ENCODE measurements at regions not wholly inside any gene's neighbourhood (a gene's known extent, or its start where the extent isn't known, plus 50 kb on each side); places are given as distances from the start of the nearest gene placed in this dataset.

GRCh38 chr12:111086947-111087700, 166.7 kb upstream of the MYL2 start:
- no peak overlapping the region for H3K9ac ChIP-seq (ENCODE audit: low read depth in 1 of 3, low read length in 3 of 3)
- peaks cover 0 to 27% (median 26%) of the 10 kb centered on the region in 3 donors for H3K27me3 ChIP-seq (ENCODE audit: control insufficient read depth in 3 of 3, insufficient read depth in 3 of 3, low read length in 3 of 3)
- no peaks in the 10 kb centered on the region for H3K9me3 ChIP-seq (ENCODE audit: control insufficient read depth in 3 of 3, low read length in 3 of 3)
- no peaks in the 10 kb centered on the region for H3K36me3 ChIP-seq (ENCODE audit: control insufficient read depth in 3 of 3, insufficient read depth in 3 of 3, low read length in 3 of 3)
- H3K4me1 ChIP-seq (ENCODE audit: control insufficient read depth in 3 of 3, insufficient read depth in 3 of 3, low read length in 3 of 3) = no peaks in the 10 kb centered on the region
- H3K27ac ChIP-seq (ENCODE audit: low read depth, low read length) = no peak overlapping the region
- H3K4me3 ChIP-seq (ENCODE audit: low read length in 3 of 3) = no peak overlapping the region

GRCh38 chr12:111085096-111085495, 164.7 kb upstream of the MYL2 start:
- no peaks in the 10 kb centered on the region for H3K9me3 ChIP-seq (ENCODE audit: control insufficient read depth in 3 of 3, low read length in 3 of 3)
- H3K4me1 ChIP-seq (ENCODE audit: control insufficient read depth in 3 of 3, insufficient read depth in 3 of 3, low read length in 3 of 3) = no peaks in the 10 kb centered on the region
- peaks cover 4 to 30% (median 30%) of the 10 kb centered on the region in 3 donors for H3K27me3 ChIP-seq (ENCODE audit: control insufficient read depth in 3 of 3, insufficient read depth in 3 of 3, low read length in 3 of 3)
- H3K9ac ChIP-seq (ENCODE audit: low read depth in 1 of 3, low read length in 3 of 3) = no peak overlapping the region
- H3K27ac ChIP-seq (ENCODE audit: low read depth, low read length) = no peak overlapping the region
- no peak overlapping the region for H3K4me3 ChIP-seq (ENCODE audit: low read length in 3 of 3)
- H3K36me3 ChIP-seq (ENCODE audit: control insufficient read depth in 3 of 3, insufficient read depth in 3 of 3, low read length in 3 of 3) = no peaks in the 10 kb centered on the region

GRCh38 chr12:111084605-111085004, 164.2 kb upstream of the MYL2 start:
- Histone ChIP-seq H3K27me3 (ENCODE audit: control insufficient read depth in 3 of 3, insufficient read depth in 3 of 3, low read length in 3 of 3) (peaks cover 4 to 35% (median 29%) of the 10 kb centered on the region in 3 donors), H3K27ac (ENCODE audit: low read depth, low read length) (no peak overlapping the region), H3K9me3 (ENCODE audit: control insufficient read depth in 3 of 3, low read length in 3 of 3) (no peaks in the 10 kb centered on the region), H3K4me1 (ENCODE audit: control insufficient read depth in 3 of 3, insufficient read depth in 3 of 3, low read length in 3 of 3) (no peaks in the 10 kb centered on the region), H3K9ac (ENCODE audit: low read depth in 1 of 3, low read length in 3 of 3) (no peak overlapping the region), H3K36me3 (ENCODE audit: control insufficient read depth in 3 of 3, insufficient read depth in 3 of 3, low read length in 3 of 3) (no peaks in the 10 kb centered on the region), H3K4me3 (ENCODE audit: low read length in 3 of 3) (no peak overlapping the region)

- Histone ChIP-seq H3K4me1 (ENCODE audit: control insufficient read depth in 3 of 3, insufficient read depth in 3 of 3, low read length in 3 of 3) (no peaks in the 10 kb centered on the region), H3K4me3 (ENCODE audit: low read length in 3 of 3) (no peak overlapping the region)
Measured at GRCh38 chr12:111084158-111084557, 163.8 kb upstream of the MYL2 start.

GRCh38 chr12:111081600-111081999, 161.2 kb upstream of the MYL2 start:
- Histone ChIP-seq H3K9me3 (ENCODE audit: control insufficient read depth in 3 of 3, low read length in 3 of 3) (no peaks in the 10 kb centered on the region), H3K4me1 (ENCODE audit: control insufficient read depth in 3 of 3, insufficient read depth in 3 of 3, low read length in 3 of 3) (no peaks in the 10 kb centered on the region), H3K9ac (ENCODE audit: low read depth in 1 of 3, low read length in 3 of 3) (no peak overlapping the region), H3K27ac (ENCODE audit: low read depth, low read length) (no peak overlapping the region), H3K36me3 (ENCODE audit: control insufficient read depth in 3 of 3, insufficient read depth in 3 of 3, low read length in 3 of 3) (no peaks in the 10 kb centered on the region), H3K4me3 (ENCODE audit: low read length in 3 of 3) (no peak overlapping the region), H3K27me3 (ENCODE audit: control insufficient read depth in 3 of 3, insufficient read depth in 3 of 3, low read length in 3 of 3) (peaks cover 4 to 35% (median 28%) of the 10 kb centered on the region in 3 donors)

More at GRCh38 chr12:111084158-111084557, 163.8 kb upstream of the MYL2 start:
- no peaks in the 10 kb centered on the region for H3K36me3 ChIP-seq (ENCODE audit: control insufficient read depth in 3 of 3, insufficient read depth in 3 of 3, low read length in 3 of 3)
- H3K9ac ChIP-seq (ENCODE audit: low read depth in 1 of 3, low read length in 3 of 3) = no peak overlapping the region
- H3K27me3 ChIP-seq (ENCODE audit: control insufficient read depth in 3 of 3, insufficient read depth in 3 of 3, low read length in 3 of 3) = peaks cover 4 to 33% (median 26%) of the 10 kb centered on the region in 3 donors
- H3K27ac ChIP-seq (ENCODE audit: low read depth, low read length) = no peak overlapping the region
- H3K9me3 ChIP-seq (ENCODE audit: control insufficient read depth in 3 of 3, low read length in 3 of 3) = no peaks in the 10 kb centered on the region

- H3K27me3 ChIP-seq (ENCODE audit: control insufficient read depth in 3 of 3, insufficient read depth in 3 of 3, low read length in 3 of 3) = peaks cover 10 to 42% (median 28%) of the 10 kb centered on the region in 3 donors
Measured at GRCh38 chr12:111078731-111079130, 158.4 kb upstream of the MYL2 start.

GRCh38 chr12:111076611-111077451, 156.5 kb upstream of the MYL2 start:
- Histone ChIP-seq H3K4me3 (ENCODE audit: low read length in 3 of 3) (no peak overlapping the region), H3K27me3 (ENCODE audit: control insufficient read depth in 3 of 3, insufficient read depth in 3 of 3, low read length in 3 of 3) (peaks cover 12 to 33% (median 23%) of the 10 kb centered on the region in 3 donors), H3K27ac (ENCODE audit: low read depth, low read length) (no peak overlapping the region), H3K4me1 (ENCODE audit: control insufficient read depth in 3 of 3, insufficient read depth in 3 of 3, low read length in 3 of 3) (no peaks in the 10 kb centered on the region), H3K9ac (ENCODE audit: low read depth in 1 of 3, low read length in 3 of 3) (no peak overlapping the region), H3K36me3 (ENCODE audit: control insufficient read depth in 3 of 3, insufficient read depth in 3 of 3, low read length in 3 of 3) (no peaks in the 10 kb centered on the region), H3K9me3 (ENCODE audit: control insufficient read depth in 3 of 3, low read length in 3 of 3) (no peaks in the 10 kb centered on the region)

More at GRCh38 chr12:111078731-111079130, 158.4 kb upstream of the MYL2 start:
- H3K9ac ChIP-seq (ENCODE audit: low read depth in 1 of 3, low read length in 3 of 3) = no peak overlapping the region
- H3K36me3 ChIP-seq (ENCODE audit: control insufficient read depth in 3 of 3, insufficient read depth in 3 of 3, low read length in 3 of 3) = no peaks in the 10 kb centered on the region
- no peaks in the 10 kb centered on the region for H3K9me3 ChIP-seq (ENCODE audit: control insufficient read depth in 3 of 3, low read length in 3 of 3)
- no peaks in the 10 kb centered on the region for H3K4me1 ChIP-seq (ENCODE audit: control insufficient read depth in 3 of 3, insufficient read depth in 3 of 3, low read length in 3 of 3)
- H3K4me3 ChIP-seq (ENCODE audit: low read length in 3 of 3) = no peak overlapping the region
- no peak overlapping the region for H3K27ac ChIP-seq (ENCODE audit: low read depth, low read length)

- peaks cover 9 to 28% (median 23%) of the 10 kb centered on the region in 3 donors for H3K27me3 ChIP-seq (ENCODE audit: control insufficient read depth in 3 of 3, insufficient read depth in 3 of 3, low read length in 3 of 3)
Measured at GRCh38 chr12:111076199-111076598, 155.8 kb upstream of the MYL2 start.

GRCh38 chr12:111074965-111075364, 154.6 kb upstream of the MYL2 start:
- H3K9me3 ChIP-seq (ENCODE audit: control insufficient read depth in 3 of 3, low read length in 3 of 3) = no peaks in the 10 kb centered on the region
- no peak overlapping the region for H3K27ac ChIP-seq (ENCODE audit: low read depth, low read length)
- peaks cover 9 to 28% (median 21%) of the 10 kb centered on the region in 3 donors for H3K27me3 ChIP-seq (ENCODE audit: control insufficient read depth in 3 of 3, insufficient read depth in 3 of 3, low read length in 3 of 3)
- no peak overlapping the region for H3K4me3 ChIP-seq (ENCODE audit: low read length in 3 of 3)
- H3K4me1 ChIP-seq (ENCODE audit: control insufficient read depth in 3 of 3, insufficient read depth in 3 of 3, low read length in 3 of 3) = no peaks in the 10 kb centered on the region
- H3K9ac ChIP-seq (ENCODE audit: low read depth in 1 of 3, low read length in 3 of 3) = no peak overlapping the region
- no peaks in the 10 kb centered on the region for H3K36me3 ChIP-seq (ENCODE audit: control insufficient read depth in 3 of 3, insufficient read depth in 3 of 3, low read length in 3 of 3)

More at GRCh38 chr12:111076199-111076598, 155.8 kb upstream of the MYL2 start:
- H3K9me3 ChIP-seq (ENCODE audit: control insufficient read depth in 3 of 3, low read length in 3 of 3) = no peaks in the 10 kb centered on the region
- H3K4me1 ChIP-seq (ENCODE audit: control insufficient read depth in 3 of 3, insufficient read depth in 3 of 3, low read length in 3 of 3) = no peaks in the 10 kb centered on the region
- H3K36me3 ChIP-seq (ENCODE audit: control insufficient read depth in 3 of 3, insufficient read depth in 3 of 3, low read length in 3 of 3) = no peaks in the 10 kb centered on the region
- H3K4me3 ChIP-seq (ENCODE audit: low read length in 3 of 3) = no peak overlapping the region
- H3K9ac ChIP-seq (ENCODE audit: low read depth in 1 of 3, low read length in 3 of 3) = no peak overlapping the region
- no peak overlapping the region for H3K27ac ChIP-seq (ENCODE audit: low read depth, low read length)

- Histone ChIP-seq H3K27me3 (ENCODE audit: control insufficient read depth in 3 of 3, insufficient read depth in 3 of 3, low read length in 3 of 3) (peaks cover 9 to 29% (median 20%) of the 10 kb centered on the region in 3 donors), H3K4me3 (ENCODE audit: low read length in 3 of 3) (no peak overlapping the region), H3K4me1 (ENCODE audit: control insufficient read depth in 3 of 3, insufficient read depth in 3 of 3, low read length in 3 of 3) (no peaks in the 10 kb centered on the region), H3K9ac (ENCODE audit: low read depth in 1 of 3, low read length in 3 of 3) (no peak overlapping the region), H3K36me3 (ENCODE audit: control insufficient read depth in 3 of 3, insufficient read depth in 3 of 3, low read length in 3 of 3) (no peaks in the 10 kb centered on the region), H3K27ac (ENCODE audit: low read depth, low read length) (no peak overlapping the region), H3K9me3 (ENCODE audit: control insufficient read depth in 3 of 3, low read length in 3 of 3) (no peaks in the 10 kb centered on the region)
Measured at GRCh38 chr12:111074559-111074958, 154.2 kb upstream of the MYL2 start.

Measured in skeletal muscle tissue (tissue), 3 donors.